OCI-LY1 (cell line): ENCODE measurements at regions not wholly inside any gene's neighbourhood (a gene's known extent, or its start where the extent isn't known, plus 50 kb on each side); places are given as distances from the start of the nearest gene placed in this dataset.
"Not testable (repeated sequence)": the region's sequence is repeated elsewhere in the genome, so short reads cannot be mapped to it uniquely, and the experiment has no call there.

Source experiments
- H2AFZ ChIP-seq: fragments of 200-600 bp; sonication (generic), shearing (Covaris generic); 2 replicates; pipeline ENCODE4 v1.6.0; 2014; ENCODE audit warnings: antibody characterized with exemption, mild to moderate bottlenecking, low read length
- H3F3A ChIP-seq: fragments of 200-600 bp; sonication (generic), shearing (Covaris generic); 2 replicates; pipeline ENCODE4 v1.6.0; 2014; ENCODE audit warnings: mild to moderate bottlenecking, antibody characterized with exemption, low read length, moderate library complexity; ENCODE audit not compliant: insufficient read depth
- H3K27ac ChIP-seq: fragments of 200-600 bp; sonication (generic); 2 replicates; pipeline ENCODE4 v1.5.1; 2014; ENCODE audit warnings: low read length, mixed run types, mild to moderate bottlenecking, low read depth; ENCODE audit not compliant: poor library complexity, severe bottlenecking
- H3K27me3 ChIP-seq: fragments of 200-600 bp; sonication (generic); 2 replicates; pipeline ENCODE4 v1.6.0; 2014; ENCODE audit warnings: antibody characterized with exemption, mild to moderate bottlenecking, low read length, moderate library complexity; ENCODE audit not compliant: insufficient read depth
- H3K36me3 ChIP-seq: fragments of 200-600 bp; sonication (generic); 2 replicates; pipeline ENCODE4 v1.6.1; 2014; ENCODE audit warnings: mild to moderate bottlenecking, antibody characterized with exemption, low read length, moderate library complexity, mixed read lengths; ENCODE audit not compliant: insufficient read depth
- H3K4me1 ChIP-seq: fragments of 200-600 bp; sonication (generic); 2 replicates; pipeline ENCODE4 v1.5.1; 2014; ENCODE audit warnings: mild to moderate bottlenecking, low read length, moderate library complexity; ENCODE audit not compliant: insufficient read depth, severe bottlenecking
- H3K4me2 ChIP-seq: fragments of 200-600 bp; sonication (generic), shearing (Covaris generic); 2 replicates; pipeline ENCODE4 v1.6.1; 2014; ENCODE audit warnings: low read length
- H3K4me3 ChIP-seq: fragments of 200-600 bp; sonication (generic); 2 replicates; pipeline ENCODE4 v1.5.1; 2014; ENCODE audit warnings: low read length, low read depth, mild to moderate bottlenecking, mixed read lengths; ENCODE audit not compliant: poor library complexity, severe bottlenecking
- H3K79me2 ChIP-seq: fragments of 200-600 bp; shearing (Covaris generic); 2 replicates; pipeline ENCODE4 v1.6.1; 2016; ENCODE audit warnings: mixed run types, low read length, mixed read lengths; ENCODE audit not compliant: insufficient read depth
- H3K9ac ChIP-seq: fragments of 200-600 bp; sonication (generic), shearing (Covaris generic); 2 replicates; pipeline ENCODE4 v1.6.1; 2014; ENCODE audit warnings: mild to moderate bottlenecking, low read length, mixed read lengths
- H3K9me2 ChIP-seq: fragments of 200-600 bp; sonication (generic), shearing (Covaris generic); 2 replicates; pipeline ENCODE4 v1.6.1; 2014; ENCODE audit warnings: low read depth, mild to moderate bottlenecking, low read length, mixed read lengths
- H3K9me3 ChIP-seq: fragments of 200-600 bp; shearing (Covaris generic); 2 replicates; pipeline ENCODE4 v1.6.1; 2014; ENCODE audit warnings: low read length, mixed read lengths
- H4K20me1 ChIP-seq: fragments of 200-600 bp; sonication (generic), shearing (Covaris generic); 2 replicates; pipeline ENCODE4 v1.6.0; 2016; ENCODE audit warnings: mild to moderate bottlenecking, low read length; ENCODE audit not compliant: insufficient read depth
- CTCF ChIP-seq: fragments of 200-600 bp; sonication (generic), shearing (Covaris generic); IDR thresholded peaks from 2 replicates; pipeline ENCODE4 v1.5.1; 2017; ENCODE audit warnings: mild to moderate bottlenecking, antibody characterized with exemption, low read length, moderate library complexity, mixed read lengths
- EZH2 ChIP-seq: fragments of 200-600 bp; sonication (generic), shearing (Covaris generic); IDR thresholded peaks from 2 replicates; pipeline ENCODE4 v1.8.0; 2017; ENCODE audit warnings: borderline replicate concordance, mixed run types, mild to moderate bottlenecking, antibody characterized with exemption, low read length, moderate library complexity, mixed read lengths

GRCh38 chr3:178137206-178137605, 399.0 kb upstream of the KCNMB2 start:
- Histone ChIP-seq H3F3A (no peaks in the 10 kb centered on the region), H3K4me3 (no peak overlapping the region), H3K4me1 (no peaks in the 10 kb centered on the region), H2AFZ (no peak overlapping the region), H3K9ac (no peak overlapping the region), H3K27ac (no peak overlapping the region), H3K79me2 (no peaks in the 10 kb centered on the region), H4K20me1 (no peaks in the 10 kb centered on the region), H3K36me3 (no peaks in the 10 kb centered on the region), H3K9me2 (no peaks in the 10 kb centered on the region; the same call in 1 of the 2 replicates), H3K9me3 (no peaks in the 10 kb centered on the region), H3K27me3 (no peaks in the 10 kb centered on the region), H3K4me2 (no peak overlapping the region)
- no peak for TF ChIP-seq EZH2

DNA sequence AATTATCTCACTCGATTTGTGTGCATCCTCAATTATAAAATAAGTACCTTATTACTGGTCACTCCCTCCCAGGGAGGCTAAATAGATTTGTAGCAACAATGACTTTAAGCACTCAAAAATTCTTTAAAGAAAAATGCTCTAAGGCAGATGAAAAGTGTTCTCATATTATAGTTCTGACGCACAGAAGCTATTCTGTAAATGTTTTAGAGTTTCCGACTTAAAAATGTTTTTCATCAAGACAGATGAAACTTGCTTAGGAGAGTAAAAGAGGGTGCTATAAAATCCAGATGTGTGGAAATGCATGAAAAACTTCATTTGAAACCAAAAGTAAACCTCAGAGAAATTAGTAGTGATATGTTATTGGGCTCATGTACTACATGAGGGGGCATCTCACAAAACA, 398.4 kb upstream of the KCNMB2 start:
- Histone ChIP-seq H2AFZ (no peak overlapping the region), H3F3A (no peaks in the 10 kb centered on the region), H3K4me1 (no peaks in the 10 kb centered on the region), H3K4me2 (no peak overlapping the region), H3K27me3 (no peaks in the 10 kb centered on the region), H3K79me2 (no peaks in the 10 kb centered on the region), H4K20me1 (no peaks in the 10 kb centered on the region), H3K4me3 (no peak overlapping the region), H3K36me3 (no peaks in the 10 kb centered on the region), H3K9me2 (no peaks in the 10 kb centered on the region; the same call in 1 of the 2 replicates), H3K9me3 (no peaks in the 10 kb centered on the region), H3K9ac (no peak overlapping the region), H3K27ac (no peak overlapping the region)
- no peak for TF ChIP-seq CTCF
- no peak for TF ChIP-seq EZH2

DNA sequence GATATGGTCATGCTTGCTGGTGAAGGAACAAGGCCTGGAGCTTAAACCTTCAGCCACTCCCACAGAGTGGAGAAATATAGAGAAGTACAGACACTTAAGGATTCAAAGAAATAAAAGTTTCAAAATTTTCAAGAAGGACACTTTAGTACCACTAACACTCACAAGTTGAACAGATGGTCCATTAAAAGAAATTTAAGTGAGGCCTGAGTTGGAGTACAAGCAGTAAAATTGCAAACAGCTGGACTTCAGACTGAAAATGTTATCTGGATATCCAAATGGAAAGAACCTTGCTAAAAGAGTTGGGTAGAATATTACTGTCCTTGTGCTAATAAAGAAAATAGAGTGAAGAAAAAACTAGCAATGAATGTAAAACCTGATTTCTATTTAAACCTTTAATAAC, 397.1 kb upstream of the KCNMB2 start:
- Histone ChIP-seq H3K4me3 (no peak overlapping the region), H3K9me2 (no peaks in the 10 kb centered on the region; the same call in 1 of the 2 replicates), H3K27ac (no peak overlapping the region), H3K4me1 (no peaks in the 10 kb centered on the region), H3K9me3 (no peaks in the 10 kb centered on the region), H3F3A (no peaks in the 10 kb centered on the region), H2AFZ (no peak overlapping the region), H3K27me3 (no peaks in the 10 kb centered on the region), H3K79me2 (no peaks in the 10 kb centered on the region), H3K9ac (no peak overlapping the region), H3K4me2 (no peak overlapping the region), H3K36me3 (no peaks in the 10 kb centered on the region), H4K20me1 (no peaks in the 10 kb centered on the region)
- TF ChIP-seq CTCF, result no peak
- no peak for TF ChIP-seq EZH2

DNA sequence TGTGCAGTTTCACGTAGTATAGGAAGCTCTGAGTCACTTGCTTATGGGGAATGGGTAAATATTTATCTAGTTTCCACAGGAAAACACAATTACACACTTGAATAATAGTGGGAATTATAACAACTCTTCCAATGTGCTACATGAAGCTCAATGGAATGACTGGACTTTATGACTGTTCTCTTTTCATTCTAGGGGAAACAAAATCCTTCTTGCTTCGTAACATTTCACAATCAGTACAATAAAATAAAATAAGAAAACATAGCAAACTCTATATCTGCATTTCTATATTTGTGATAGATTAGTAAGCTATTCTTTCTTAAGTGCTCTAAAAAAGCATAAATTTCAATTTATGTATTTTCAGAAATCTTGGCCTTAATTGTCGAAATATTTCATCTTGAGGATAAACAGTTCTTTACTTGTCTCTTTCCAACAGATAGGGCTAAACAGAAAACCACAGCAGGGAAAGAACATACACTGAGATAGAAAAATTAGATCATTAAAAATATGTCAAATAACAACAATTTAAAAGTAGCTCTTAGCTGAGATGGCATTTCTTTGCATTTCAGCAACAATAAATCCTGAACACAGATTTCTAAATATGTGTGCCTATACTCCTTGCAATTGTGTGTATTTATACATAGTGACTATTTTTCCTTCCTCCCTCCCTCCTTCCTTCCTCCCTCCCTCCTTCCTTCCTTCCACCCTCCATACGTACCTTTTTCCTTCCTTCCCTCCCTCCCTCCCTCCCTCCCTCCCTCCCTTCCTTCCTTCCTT, 395.5 kb upstream of the KCNMB2 start:
- H3F3A ChIP-seq, result no peaks in the 10 kb centered on the region
- 0 out of 2 replicates have a peak, but pooled peaks cover 4% of the 10 kb centered on the region for H4K20me1 ChIP-seq
- H3K9ac ChIP-seq, result no peak overlapping the region
- H3K27me3 ChIP-seq, result no peaks in the 10 kb centered on the region
- H3K36me3 ChIP-seq, result no peaks in the 10 kb centered on the region
- no peaks in the 10 kb centered on the region for H3K4me1 ChIP-seq
- H3K4me3 ChIP-seq, result no peak overlapping the region
- no peak overlapping the region for H2AFZ ChIP-seq
- no peaks in the 10 kb centered on the region for H3K79me2 ChIP-seq
- no peaks in the 10 kb centered on the region for H3K9me3 ChIP-seq
- no peaks in the 10 kb centered on the region for H3K9me2 ChIP-seq
- H3K4me2 ChIP-seq, result no peak overlapping the region
- TF ChIP-seq EZH2 (no peak), CTCF (no peak)
- no peak overlapping the region for H3K27ac ChIP-seq

GRCh38 chr3:178141305-178141684, 394.9 kb upstream of the KCNMB2 start:
- H3K27me3 ChIP-seq, H3K4me1 ChIP-seq, H3K79me2 ChIP-seq, H3K36me3 ChIP-seq, H4K20me1 ChIP-seq, H3K4me3 ChIP-seq, H3K9me3 ChIP-seq, H3K4me2 ChIP-seq, H3F3A ChIP-seq, H2AFZ ChIP-seq, H3K9ac ChIP-seq, H3K27ac ChIP-seq, H3K9me2 ChIP-seq: not testable (repeated sequence)
